Endothelial cell of umbilical vein (primary cell): ENCODE measurements at regions not wholly inside any gene's neighbourhood (a gene's known extent, or its start where the extent isn't known, plus 50 kb on each side); places are given as distances from the start of the nearest gene placed in this dataset.

Experiments
- BruUV-seq: library from RNA; stranded (reverse); fragments of 400-500 nt; replicated peaks from 2 replicates; lab custom pipeline; 2021; lab: Mats Ljungman, UMichigan
- CTCF ChIA-PET: fragments of 300-600, 350-600 bp; sonication (Branson Sonifier 250); formaldehyde crosslinking; loops from one replicate; lab custom pipeline; 2021; ENCODE audit warnings: antibody characterized with exemption, inconsistent platforms; lab: Charles Lee
- POLR2A ChIA-PET: fragments of 300-600, 350-600 bp; sonication (Branson Sonifier 250); formaldehyde crosslinking; loops from one replicate; lab custom pipeline; 2021; ENCODE audit warnings: antibody characterized with exemption, inconsistent platforms; lab: Charles Lee
- DNase-seq: peaks from one replicate; pipeline ENCODE4 v3.0.0-alpha.2; 2011; ENCODE audit warnings: low read depth, low spot score
- FAIRE-seq: peaks from 2 replicates; lab custom pipeline; 2011; peaks lifted over from hg19 to GRCh38; lab: Jason Lieb, UNC
- H2AFZ ChIP-seq: 2 replicates; pipeline ENCODE4 v1.6.0; 2012; ENCODE audit warnings: low read depth, low read length, control low read depth, inconsistent platforms
- H3K27ac ChIP-seq: 2 replicates; pipeline ENCODE4 v1.5.1; 2011; ENCODE audit warnings: low read depth, mild to moderate bottlenecking, control low read depth, low read length, moderate library complexity; ENCODE audit not compliant: insufficient read depth
- H3K27me3 ChIP-seq, 2 experiments: 2 replicates each; pipeline versions ENCODE4 v1.6.0 to v1.6.1; 2011; ENCODE audit warnings: low read length in 2 of 2, mixed read lengths in 1 of 2; ENCODE audit not compliant: control insufficient read depth in 2 of 2, insufficient read depth in 2 of 2
- H3K36me3 ChIP-seq, 2 experiments: 2 replicates in 1 of 2; 3 replicates in 1 of 2; pipeline ENCODE4 v1.5.1; 2011; ENCODE audit warnings: low read length in 2 of 2, mild to moderate bottlenecking in 1 of 2, moderate library complexity in 1 of 2; ENCODE audit not compliant: control insufficient read depth in 2 of 2, insufficient read depth in 2 of 2; ENCODE audit errors: extremely low read depth in 1 of 2
- H3K4me1 ChIP-seq: 3 replicates; pipeline ENCODE4 v1.5.1; 2011; ENCODE audit warnings: mild to moderate bottlenecking, low read length; ENCODE audit not compliant: control insufficient read depth, insufficient read depth; ENCODE audit errors: extremely low read depth
- H3K4me2 ChIP-seq: 2 replicates; pipeline ENCODE4 v1.6.1; 2011; ENCODE audit warnings: low read length, control low read depth, mixed read lengths; ENCODE audit not compliant: insufficient read depth
- H3K4me3 ChIP-seq, 3 experiments: fragments of 200-600 bp in 1 of 3; sonication (generic), shearing (Covaris generic) in 1 of 3; replicated peaks in 1 of 3; 2 replicates each; pipeline ENCODE4 v1.5.1; 2011 to 2016; ENCODE audit warnings: control low read depth in 3 of 3, low read length in 3 of 3, mild to moderate bottlenecking in 2 of 3, inconsistent platforms in 1 of 3, low read depth in 1 of 3, moderate library complexity in 1 of 3; ENCODE audit not compliant: insufficient read depth in 1 of 3
- H3K79me2 ChIP-seq: 2 replicates; pipeline ENCODE4 v1.6.0; 2012; ENCODE audit warnings: low read length, inconsistent platforms; ENCODE audit not compliant: control insufficient read depth, insufficient read depth
- H3K9ac ChIP-seq: replicated peaks from 2 replicates; pipeline ENCODE3; 2011; ENCODE audit warnings: low read length, control low read depth; ENCODE audit not compliant: insufficient read depth; ENCODE audit errors: extremely low read depth
- H3K9me1 ChIP-seq: replicated peaks from 3 replicates; pipeline ENCODE4 v1.6.0; 2011; ENCODE audit warnings: mild to moderate bottlenecking, low read length; ENCODE audit not compliant: control insufficient read depth, insufficient read depth; ENCODE audit errors: extremely low read depth
- H3K9me3 ChIP-seq: replicated peaks from 2 replicates; pipeline ENCODE4 v1.5.1; 2012; ENCODE audit warnings: low read length, inconsistent platforms; ENCODE audit not compliant: control insufficient read depth, insufficient read depth
- H4K20me1 ChIP-seq: replicated peaks from 2 replicates; pipeline ENCODE3; 2011; ENCODE audit warnings: mild to moderate bottlenecking, low read length; ENCODE audit not compliant: control insufficient read depth, insufficient read depth; ENCODE audit errors: extremely low read depth
- EZH2 ChIP-seq: IDR thresholded peaks from 2 replicates; pipeline ENCODE4 v1.6.1; 2012; ENCODE audit warnings: borderline replicate concordance, low read depth, mild to moderate bottlenecking, moderate library complexity, low read length, inconsistent platforms; ENCODE audit not compliant: severe bottlenecking
- FOS ChIP-seq: IDR thresholded peaks from 2 replicates; pipeline ENCODE4 v1.6.1; 2011; ENCODE audit warnings: mild to moderate bottlenecking, low read length, moderate library complexity, borderline replicate concordance; ENCODE audit not compliant: insufficient read depth
- GATA2 ChIP-seq: IDR thresholded peaks from 2 replicates; pipeline ENCODE4 v1.7.0; 2011; ENCODE audit warnings: low read depth, mild to moderate bottlenecking, moderate library complexity, mixed read lengths, low read length; ENCODE audit not compliant: insufficient read length, insufficient read depth
- JUN ChIP-seq: IDR thresholded peaks from 2 replicates; pipeline ENCODE4 v1.6.1; 2011; ENCODE audit warnings: borderline replicate concordance, low read depth; ENCODE audit not compliant: insufficient read length, insufficient read depth
- MYC ChIP-seq: IDR thresholded peaks from one replicate; pipeline ENCODE4 v1.6.1; 2011; ENCODE audit warnings: mild to moderate bottlenecking, low read depth, low read length
- POLR2A ChIP-seq: IDR thresholded peaks from 2 replicates; pipeline ENCODE4 v1.6.1; 2012; ENCODE audit warnings: low read depth, mild to moderate bottlenecking, control low read depth, low read length
- POLR2AphosphoS5 ChIP-seq: IDR thresholded peaks from 2 replicates; pipeline ENCODE4 v1.6.1; 2012; ENCODE audit warnings: low read depth, mild to moderate bottlenecking, control low read depth, low read length, moderate library complexity; ENCODE audit not compliant: insufficient read depth
- dilution Hi-C: fragments of 300-500 bp; cut with MboI; formaldehyde crosslinking; loops from one replicate; pipeline ENCODE4 v1.15.0; 2019; ENCODE audit warnings: low sequenced_read_pairs; ENCODE audit not compliant: extremely low pct_ligation_motif_present
- intact Hi-C: fragments of 100-400 bp; cut with micrococcal nuclease; formaldehyde crosslinking; loops from one replicate; pipeline ENCODE4 v1.10.0; 2022
- TF ChIP-seq, protein P1 (sequence below): IDR thresholded peaks from 2 replicates; pipeline ENCODE4 v1.6.1; 2011; ENCODE audit not compliant: insufficient read depth, insufficient read length
- TF ChIP-seq, protein P2 (sequence below), 2 donors: IDR thresholded peaks; 1 replicate in 1 of 2; 2 replicates in 1 of 2; pipeline ENCODE4 v1.5.1; 2011; ENCODE audit warnings: low read length in 2 of 2, mild to moderate bottlenecking in 2 of 2, moderate library complexity in 2 of 2, control low read depth in 1 of 2, inconsistent platforms in 1 of 2, low read depth in 1 of 2; ENCODE audit not compliant: insufficient read depth in 1 of 2; ENCODE audit errors: extremely low read depth in 1 of 2

DNA sequence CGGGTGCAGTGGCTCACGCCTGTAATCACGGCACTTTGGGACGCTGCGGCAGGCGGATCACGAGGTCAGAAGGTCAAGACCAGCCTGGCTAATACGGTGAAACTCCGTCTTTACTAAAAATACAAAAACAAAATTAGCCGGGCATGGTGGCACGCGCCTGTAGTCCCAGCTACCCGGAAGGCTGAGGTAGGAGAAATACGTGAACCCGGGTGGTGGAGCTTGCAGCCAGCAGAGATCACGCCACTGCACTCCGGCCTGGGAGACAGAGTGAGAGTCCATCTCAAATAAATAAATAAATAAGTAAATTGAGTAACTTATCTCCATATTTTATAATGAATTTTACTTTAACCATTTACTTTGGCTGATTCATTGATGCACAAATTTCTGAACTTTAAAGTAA, 1913.3 kb downstream of the PCDH7 start:
- TF ChIP-seq JUN (no peak), MYC (no peak), EZH2 (no peak), GATA2 (no peak), POLR2AphosphoS5 (no peak), FOS (no peak), POLR2A (no peak)
- TF ChIP-seq, protein P1, sequence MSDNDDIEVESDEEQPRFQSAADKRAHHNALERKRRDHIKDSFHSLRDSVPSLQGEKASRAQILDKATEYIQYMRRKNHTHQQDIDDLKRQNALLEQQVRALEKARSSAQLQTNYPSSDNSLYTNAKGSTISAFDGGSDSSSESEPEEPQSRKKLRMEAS: no peak
- TF ChIP-seq, protein P2, sequence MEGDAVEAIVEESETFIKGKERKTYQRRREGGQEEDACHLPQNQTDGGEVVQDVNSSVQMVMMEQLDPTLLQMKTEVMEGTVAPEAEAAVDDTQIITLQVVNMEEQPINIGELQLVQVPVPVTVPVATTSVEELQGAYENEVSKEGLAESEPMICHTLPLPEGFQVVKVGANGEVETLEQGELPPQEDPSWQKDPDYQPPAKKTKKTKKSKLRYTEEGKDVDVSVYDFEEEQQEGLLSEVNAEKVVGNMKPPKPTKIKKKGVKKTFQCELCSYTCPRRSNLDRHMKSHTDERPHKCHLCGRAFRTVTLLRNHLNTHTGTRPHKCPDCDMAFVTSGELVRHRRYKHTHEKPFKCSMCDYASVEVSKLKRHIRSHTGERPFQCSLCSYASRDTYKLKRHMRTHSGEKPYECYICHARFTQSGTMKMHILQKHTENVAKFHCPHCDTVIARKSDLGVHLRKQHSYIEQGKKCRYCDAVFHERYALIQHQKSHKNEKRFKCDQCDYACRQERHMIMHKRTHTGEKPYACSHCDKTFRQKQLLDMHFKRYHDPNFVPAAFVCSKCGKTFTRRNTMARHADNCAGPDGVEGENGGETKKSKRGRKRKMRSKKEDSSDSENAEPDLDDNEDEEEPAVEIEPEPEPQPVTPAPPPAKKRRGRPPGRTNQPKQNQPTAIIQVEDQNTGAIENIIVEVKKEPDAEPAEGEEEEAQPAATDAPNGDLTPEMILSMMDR (IDR thresholded peaks at IDR 0.05; ENCODE audit: extremely low read depth in 1 of 2, insufficient read depth in 1 of 2, low read depth in 1 of 2, low read length in 2 of 2): no peak
- H3K4me2 ChIP-seq: no peak overlapping the region
- no peak overlapping the region for H3K4me3 ChIP-seq
- no peaks in the 10 kb centered on the region for H3K36me3 ChIP-seq
- ChIA-PET POLR2A (no interaction called here), CTCF (no interaction called here)
- no peaks in the 10 kb centered on the region for H3K9me1 ChIP-seq
- H3K9me3 ChIP-seq: no peaks in the 10 kb centered on the region
- intact Hi-C loops: no loop called here
- H3K9ac ChIP-seq: no peak overlapping the region
- dilution Hi-C loops: no loop called here
- H3K27me3 ChIP-seq: no peaks in the 10 kb centered on the region
- H4K20me1 ChIP-seq: no peaks in the 10 kb centered on the region
- no peak overlapping the region for H2AFZ ChIP-seq
- no peaks in the 10 kb centered on the region for H3K4me1 ChIP-seq
- no peak for FAIRE-seq
- no peaks in the 10 kb centered on the region for H3K79me2 ChIP-seq
- no TSS peak for BruUV-seq
- DNase-seq: no peak
- H3K27ac ChIP-seq: no peak overlapping the region
